H9 (cell line): ENCODE measurements at regions not wholly inside any gene's neighbourhood (a gene's known extent, or its start where the extent isn't known, plus 50 kb on each side); places are given as distances from the start of the nearest gene placed in this dataset.

Experiments used
- DNase-seq: peaks from one replicate; pipeline ENCODE4 v3.0.0-alpha.2; 2017
- H2AFZ ChIP-seq: one replicate; pipeline ENCODE4 v1.6.1; 2013; ENCODE audit warnings: mild to moderate bottlenecking, low read length, control low read depth, moderate library complexity
- H2AK5ac ChIP-seq: 2 replicates; pipeline ENCODE4 v1.6.1; 2013; ENCODE audit warnings: low read length, control low read depth, mixed read lengths; ENCODE audit not compliant: insufficient read length
- H2BK120ac ChIP-seq: one replicate; pipeline ENCODE4 v1.6.1; 2013; ENCODE audit warnings: low read depth, mild to moderate bottlenecking, low read length, control low read depth, inconsistent platforms; ENCODE audit not compliant: poor library complexity, severe bottlenecking
- H2BK12ac ChIP-seq: 2 replicates; pipeline ENCODE4 v1.6.1; 2013; ENCODE audit warnings: low read length, control low read depth, mixed read lengths, low read depth; ENCODE audit not compliant: insufficient read length
- H2BK15ac ChIP-seq: 2 replicates; pipeline ENCODE4 v1.6.1; 2013; ENCODE audit warnings: low read depth, low read length, control low read depth
- H2BK20ac ChIP-seq: one replicate; pipeline ENCODE4 v1.6.1; 2013; ENCODE audit warnings: low read depth, mild to moderate bottlenecking, low read length, control low read depth, inconsistent platforms; ENCODE audit not compliant: poor library complexity, severe bottlenecking
- H2BK5ac ChIP-seq: 2 replicates; pipeline ENCODE4 v1.6.1; 2013; ENCODE audit warnings: low read length, control low read depth, mixed read lengths; ENCODE audit not compliant: insufficient read length
- H3K14ac ChIP-seq: 2 replicates; pipeline ENCODE4 v1.6.1; 2013; ENCODE audit warnings: low read length, control low read depth; ENCODE audit not compliant: insufficient read depth
- H3K18ac ChIP-seq: 2 replicates; pipeline ENCODE4 v1.6.1; 2013; ENCODE audit warnings: low read depth, mild to moderate bottlenecking, mixed read lengths, low read length, control low read depth; ENCODE audit not compliant: insufficient read length
- H3K23ac ChIP-seq: 2 replicates; pipeline ENCODE4 v1.6.1; 2013; ENCODE audit warnings: low read length, control low read depth, mixed read lengths, low read depth; ENCODE audit not compliant: insufficient read length
- H3K23me2 ChIP-seq: 2 replicates; pipeline ENCODE4 v1.6.1; 2013; ENCODE audit warnings: low read depth, mild to moderate bottlenecking, mixed read lengths, low read length, control low read depth; ENCODE audit not compliant: insufficient read length, poor library complexity, severe bottlenecking
- H3K27ac ChIP-seq: 2 replicates; pipeline ENCODE4 v1.5.1; 2013; ENCODE audit warnings: low read length, control low read depth, mixed read lengths, low read depth; ENCODE audit not compliant: insufficient read length
- H3K27me3 ChIP-seq: 2 replicates; pipeline ENCODE4 v1.6.1; 2013; ENCODE audit warnings: low read length, control low read depth, inconsistent platforms; ENCODE audit not compliant: insufficient read depth
- H3K4ac ChIP-seq: 2 replicates; pipeline ENCODE4 v1.6.1; 2013; ENCODE audit warnings: low read depth, mild to moderate bottlenecking, control low read depth, inconsistent platforms, low read length, moderate library complexity
- H3K4me1 ChIP-seq: 2 replicates; pipeline ENCODE4 v1.6.1; 2013; ENCODE audit warnings: low read length, control low read depth, inconsistent platforms; ENCODE audit not compliant: insufficient read depth
- H3K4me2 ChIP-seq: 2 replicates; pipeline ENCODE4 v1.6.1; 2013; ENCODE audit warnings: low read length, control low read depth, mixed read lengths; ENCODE audit not compliant: insufficient read length, insufficient read depth
- H3K56ac ChIP-seq: 2 replicates; pipeline ENCODE4 v1.6.1; 2013; ENCODE audit warnings: low read depth, mild to moderate bottlenecking, mixed read lengths, low read length, control low read depth; ENCODE audit not compliant: insufficient read length
- H3K79me1 ChIP-seq: 2 replicates; pipeline ENCODE4 v1.6.1; 2013; ENCODE audit warnings: low read depth, mild to moderate bottlenecking, moderate library complexity, low read length, control low read depth, inconsistent platforms; ENCODE audit not compliant: insufficient read depth, poor library complexity, severe bottlenecking
- H3K79me2 ChIP-seq: 2 replicates; pipeline ENCODE4 v1.6.1; 2013; ENCODE audit warnings: low read length, control low read depth, inconsistent platforms; ENCODE audit not compliant: insufficient read depth
- H3K9ac ChIP-seq: 2 replicates; pipeline ENCODE4 v1.6.1; 2013; ENCODE audit warnings: low read length, control low read depth, mixed read lengths; ENCODE audit not compliant: insufficient read length; ENCODE audit errors: extremely low read depth
- H3K9me3 ChIP-seq: one replicate; pipeline ENCODE4 v1.6.1; 2013; ENCODE audit warnings: low read depth, low read length, inconsistent platforms; ENCODE audit not compliant: control insufficient read depth
- H3T11ph ChIP-seq: one replicate; pipeline ENCODE4 v1.6.1; 2013; ENCODE audit warnings: mild to moderate bottlenecking, low read length, control low read depth, inconsistent platforms
- H4K20me1 ChIP-seq: one replicate; pipeline ENCODE4 v1.6.1; 2013; ENCODE audit not compliant: control insufficient read depth, insufficient read length, insufficient read depth
- H4K5ac ChIP-seq: 2 replicates; pipeline ENCODE4 v1.6.1; 2013; ENCODE audit warnings: low read depth, mild to moderate bottlenecking, mixed read lengths, low read length, control low read depth; ENCODE audit not compliant: insufficient read length
- H4K8ac ChIP-seq: replicated peaks from 2 replicates; pipeline ENCODE4 v1.6.1; 2013; ENCODE audit warnings: low read length, control low read depth, mixed read lengths, low read depth; ENCODE audit not compliant: insufficient read length
- H4K91ac ChIP-seq: 2 replicates; pipeline ENCODE4 v1.6.1; 2013; ENCODE audit warnings: low read depth, mild to moderate bottlenecking, moderate library complexity, mixed read lengths, low read length, control low read depth; ENCODE audit not compliant: insufficient read length
- H3K27ac Mint-ChIP-seq, 3 experiments: 2 replicates in 2 of 3; 3 replicates in 1 of 3; pipeline ENCODE4 v1.8.0; 2020 to 2021; ENCODE audit warnings: mixed read lengths in 3 of 3, mild to moderate bottlenecking in 1 of 3, moderate library complexity in 1 of 3
- H3K27me3 Mint-ChIP-seq: 2 replicates; pipeline ENCODE4 v1.8.0; 2021; ENCODE audit warnings: low read depth, mild to moderate bottlenecking, moderate library complexity, mixed read lengths
- H3K36me3 Mint-ChIP-seq, 3 experiments: 2 replicates in 2 of 3; 3 replicates in 1 of 3; pipeline ENCODE4 v1.8.0; 2020 to 2021; ENCODE audit warnings: low read depth in 3 of 3, mixed read lengths in 3 of 3; ENCODE audit not compliant: insufficient read depth in 1 of 3
- H3K4me1 Mint-ChIP-seq, 2 experiments: 2 replicates each; pipeline ENCODE4 v1.8.0; 2020; ENCODE audit warnings: mixed read lengths in 2 of 2
- H3K4me3 Mint-ChIP-seq, 2 experiments: 2 replicates in 1 of 2; 3 replicates in 1 of 2; pipeline ENCODE4 v1.8.0; 2020 to 2021; ENCODE audit warnings: mild to moderate bottlenecking in 2 of 2, mixed read lengths in 2 of 2, moderate library complexity in 1 of 2
- H3K9me3 Mint-ChIP-seq, 2 experiments: 2 replicates in 1 of 2; 3 replicates in 1 of 2; pipeline ENCODE4 v1.8.0; 2020; ENCODE audit warnings: mild to moderate bottlenecking in 2 of 2, mixed read lengths in 2 of 2, moderate library complexity in 1 of 2
- WGBS: extraction: QIAGEN DNeasy Blood & Tissue Kit; methylation state at CpG from one replicate; pipeline ENCODE4 v1.1.7; 2013; ENCODE audit warnings: missing lambda C conversion rate, low lambda C conversion rate, mixed read lengths; ENCODE audit not compliant: insufficient read length; ENCODE audit errors: extremely low coverage; 5-methylcytosine and 5-hydroxymethylcytosine counted together
- TF ChIP-seq, protein P1 (sequence below): fragments of 200-600 bp; sonication (generic); conservative IDR thresholded peaks from 3 replicates; pipeline ENCODE4 v1.8.0; 2021; ENCODE audit warnings: antibody characterized with exemption, mild to moderate bottlenecking

DNA sequence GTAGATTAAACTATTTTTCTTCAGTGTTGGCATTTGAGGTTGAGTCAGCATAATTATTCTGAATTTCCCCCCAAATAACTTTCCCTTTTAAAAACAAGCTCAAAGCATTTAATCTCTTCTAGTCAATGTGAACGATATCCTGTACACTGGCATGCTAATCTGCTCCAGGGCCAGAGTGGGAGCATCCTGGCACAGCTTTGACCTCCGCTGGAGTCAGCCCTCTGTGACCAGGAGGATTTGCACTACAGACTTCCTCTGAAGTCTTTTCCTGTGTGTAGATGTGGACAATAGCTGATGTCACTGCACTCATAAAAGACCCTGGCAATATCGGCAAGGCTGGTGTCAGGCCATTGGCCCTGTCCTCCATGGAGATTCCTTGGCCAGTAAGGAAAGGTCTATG, 340.2 kb downstream of the CDC14C start:
- TF ChIP-seq, protein P1, sequence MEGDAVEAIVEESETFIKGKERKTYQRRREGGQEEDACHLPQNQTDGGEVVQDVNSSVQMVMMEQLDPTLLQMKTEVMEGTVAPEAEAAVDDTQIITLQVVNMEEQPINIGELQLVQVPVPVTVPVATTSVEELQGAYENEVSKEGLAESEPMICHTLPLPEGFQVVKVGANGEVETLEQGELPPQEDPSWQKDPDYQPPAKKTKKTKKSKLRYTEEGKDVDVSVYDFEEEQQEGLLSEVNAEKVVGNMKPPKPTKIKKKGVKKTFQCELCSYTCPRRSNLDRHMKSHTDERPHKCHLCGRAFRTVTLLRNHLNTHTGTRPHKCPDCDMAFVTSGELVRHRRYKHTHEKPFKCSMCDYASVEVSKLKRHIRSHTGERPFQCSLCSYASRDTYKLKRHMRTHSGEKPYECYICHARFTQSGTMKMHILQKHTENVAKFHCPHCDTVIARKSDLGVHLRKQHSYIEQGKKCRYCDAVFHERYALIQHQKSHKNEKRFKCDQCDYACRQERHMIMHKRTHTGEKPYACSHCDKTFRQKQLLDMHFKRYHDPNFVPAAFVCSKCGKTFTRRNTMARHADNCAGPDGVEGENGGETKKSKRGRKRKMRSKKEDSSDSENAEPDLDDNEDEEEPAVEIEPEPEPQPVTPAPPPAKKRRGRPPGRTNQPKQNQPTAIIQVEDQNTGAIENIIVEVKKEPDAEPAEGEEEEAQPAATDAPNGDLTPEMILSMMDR = no peak
- H3T11ph ChIP-seq = no peak overlapping the region
- Mint-ChIP-seq H3K27me3 (no peaks in the 10 kb centered on the region; the same call in 1 of the 2 replicates), H3K4me1 (peaks cover 2 to 4% of the 10 kb centered on the region in 2 experiments; a peak in 1 of 4 replicates), H3K9me3 (no peaks in the 10 kb centered on the region), H3K4me3 (no peak overlapping the region), H3K36me3 (no peaks in the 10 kb centered on the region), H3K27ac (no peak overlapping the region)
- H3K56ac ChIP-seq = no peak overlapping the region
- no peak overlapping the region for H4K8ac ChIP-seq
- no peak overlapping the region for H2BK120ac ChIP-seq
- H2BK20ac ChIP-seq = no peak overlapping the region
- no peak overlapping the region for H3K4me2 ChIP-seq
- H2BK12ac ChIP-seq = no peak overlapping the region
- H4K20me1 ChIP-seq = no peaks in the 10 kb centered on the region
- H3K14ac ChIP-seq = no peak overlapping the region
- H3K4me1 ChIP-seq = no peaks in the 10 kb centered on the region
- WGBS = no CpG with 5 or more reads among the region's 3 CpGs
- H3K23ac ChIP-seq = no peak overlapping the region
- H3K18ac ChIP-seq = no peak overlapping the region
- H3K27me3 ChIP-seq = no peaks in the 10 kb centered on the region
- H2AK5ac ChIP-seq = no peak overlapping the region
- no peak overlapping the region for H4K91ac ChIP-seq
- no peak overlapping the region for H4K5ac ChIP-seq
- DNase-seq = no peak
- no peaks in the 10 kb centered on the region for H3K9me3 ChIP-seq
- no peak overlapping the region for H3K9ac ChIP-seq
- H2BK5ac ChIP-seq = no peak overlapping the region
- no peaks in the 10 kb centered on the region for H3K79me2 ChIP-seq
- no peak overlapping the region for H3K4ac ChIP-seq
- H3K79me1 ChIP-seq = no peaks in the 10 kb centered on the region
- H2AFZ ChIP-seq = no peak overlapping the region
- H2BK15ac ChIP-seq = no peak overlapping the region
- H3K27ac ChIP-seq = no peak overlapping the region
- H3K23me2 ChIP-seq = no peaks in the 10 kb centered on the region
